WTC11 (cell line): ENCODE measurements at regions not wholly inside any gene's neighbourhood (a gene's known extent, or its start where the extent isn't known, plus 50 kb on each side); places are given as distances from the start of the nearest gene placed in this dataset.

Experiments
- ATAC-seq: fragments of 200-7000 bp; cut with Tn5 transposase; 2 replicates; pipeline ENCODE4 v1.10.0; 2021; ENCODE audit warnings: mild to moderate bottlenecking, moderate library complexity
- CTCF ChIA-PET: fragments of 300-600 bp; sonication (Branson Sonifier 250); formaldehyde crosslinking; loops from one replicate; lab custom pipeline; 2021; ENCODE audit warnings: antibody characterized with exemption; lab: Charles Lee
- POLR2A ChIA-PET: fragments of 350-600 bp; sonication (Branson Sonifier 250); formaldehyde crosslinking; loops from one replicate; lab custom pipeline; 2021; ENCODE audit warnings: antibody characterized with exemption; lab: Charles Lee
- DNase-seq: peaks from one replicate; pipeline ENCODE4 v3.0.0; 2021; ENCODE audit warnings: low spot score
- H3K27ac Mint-ChIP-seq: 2 replicates; pipeline ENCODE4 v1.8.0; 2021; ENCODE audit warnings: mixed read lengths
- H3K27me3 Mint-ChIP-seq: 2 replicates; pipeline ENCODE4 v1.8.0; 2021; ENCODE audit warnings: low read depth, mild to moderate bottlenecking, moderate library complexity, mixed read lengths
- H3K36me3 Mint-ChIP-seq: 2 replicates; pipeline ENCODE4 v1.8.0; 2021; ENCODE audit warnings: mixed read lengths
- H3K4me1 Mint-ChIP-seq: 2 replicates; pipeline ENCODE4 v1.8.0; 2022; ENCODE audit warnings: mixed read lengths
- H3K4me3 Mint-ChIP-seq: 2 replicates; pipeline ENCODE4 v1.8.0; 2021; ENCODE audit warnings: mild to moderate bottlenecking, moderate library complexity, mixed read lengths
- H3K9me3 Mint-ChIP-seq: 2 replicates; pipeline ENCODE4 v1.8.0; 2021; ENCODE audit warnings: mixed read lengths
- ATF3 ChIP-seq: sonication (generic); formaldehyde crosslinking; conservative IDR thresholded peaks from 2 replicates; pipeline ENCODE4 v1.8.1; 2022; ENCODE audit warnings: mild to moderate bottlenecking, missing genetic modification reagents
- CBFB ChIP-seq: sonication (generic); formaldehyde crosslinking; IDR thresholded peaks from 2 replicates; pipeline ENCODE4 v1.8.1; 2022; ENCODE audit warnings: mild to moderate bottlenecking, low read depth, missing genetic modification reagents
- CTCF ChIP-seq: fragments of 200-600 bp; IDR thresholded peaks from 2 replicates; pipeline ENCODE4 v1.8.0; 2022; ENCODE audit warnings: antibody characterized with exemption
- ELF4 ChIP-seq: sonication (generic); formaldehyde crosslinking; IDR thresholded peaks from 2 replicates; pipeline ENCODE4 v1.8.1; 2022; ENCODE audit warnings: low read depth, mild to moderate bottlenecking, moderate library complexity, missing genetic modification reagents
- ETV6 ChIP-seq: sonication (generic); formaldehyde crosslinking; IDR thresholded peaks from 2 replicates; pipeline ENCODE4 v1.8.1; 2022; ENCODE audit warnings: mild to moderate bottlenecking, missing genetic modification reagents
- FOXP1 ChIP-seq: sonication (generic); formaldehyde crosslinking; IDR thresholded peaks from 2 replicates; pipeline ENCODE4 v1.8.0; 2022; ENCODE audit warnings: missing genetic modification reagents, mild to moderate bottlenecking, moderate library complexity, borderline replicate concordance
- FOXP4 ChIP-seq: sonication (generic); formaldehyde crosslinking; IDR thresholded peaks from 2 replicates; pipeline ENCODE4 v1.8.0; 2022; ENCODE audit warnings: mild to moderate bottlenecking, missing genetic modification reagents
- HMGA2 ChIP-seq: fragments of 250-450 bp; sonication (Bioruptor Pico); IDR thresholded peaks from 2 replicates; pipeline ENCODE4 v1.4.0; 2021; ENCODE audit warnings: mild to moderate bottlenecking, moderate library complexity
- HMGXB4 ChIP-seq: sonication (generic); formaldehyde crosslinking; IDR thresholded peaks from 2 replicates; pipeline ENCODE4 v1.8.1; 2023; ENCODE audit warnings: mild to moderate bottlenecking, moderate library complexity, missing genetic modification reagents
- IRF1 ChIP-seq: sonication (generic); formaldehyde crosslinking; IDR thresholded peaks from 2 replicates; pipeline ENCODE4 v1.8.0; 2023; ENCODE audit warnings: missing genetic modification reagents
- JAZF1 ChIP-seq: fragments of 250-450 bp; sonication (Bioruptor Pico); IDR thresholded peaks from 2 replicates; pipeline ENCODE4 v1.9.0; 2021; ENCODE audit warnings: moderate library complexity, mild to moderate bottlenecking, inconsistent platforms
- JUN ChIP-seq: sonication (generic); formaldehyde crosslinking; IDR thresholded peaks from 2 replicates; pipeline ENCODE4 v1.8.0; 2023; ENCODE audit warnings: mild to moderate bottlenecking, missing genetic modification reagents
- NFE2L1 ChIP-seq: sonication (generic); formaldehyde crosslinking; IDR thresholded peaks from 2 replicates; pipeline ENCODE4 v1.8.1; 2023; ENCODE audit warnings: missing genetic modification reagents
- SMAD4 ChIP-seq: sonication (generic); formaldehyde crosslinking; IDR thresholded peaks from 2 replicates; pipeline ENCODE4 v1.8.0; 2022; ENCODE audit warnings: mild to moderate bottlenecking, missing genetic modification reagents
- TEAD1 ChIP-seq: sonication (generic); formaldehyde crosslinking; IDR thresholded peaks from 2 replicates; pipeline ENCODE4 v1.8.0; 2022; ENCODE audit warnings: mild to moderate bottlenecking, missing genetic modification reagents
- USF2 ChIP-seq: sonication (generic); formaldehyde crosslinking; IDR thresholded peaks from 2 replicates; pipeline ENCODE4 v1.8.1; 2023; ENCODE audit warnings: mild to moderate bottlenecking, missing genetic modification reagents, moderate library complexity
- ZBTB21 ChIP-seq: sonication (generic); formaldehyde crosslinking; IDR thresholded peaks from 2 replicates; pipeline ENCODE4 v1.8.1; 2023; ENCODE audit warnings: mild to moderate bottlenecking, missing genetic modification reagents, borderline replicate concordance
- ZNF396 ChIP-seq: fragments of 250-450 bp; sonication (Bioruptor Pico); IDR thresholded peaks from 2 replicates; pipeline ENCODE4 v1.8.0; 2021; ENCODE audit warnings: mild to moderate bottlenecking, moderate library complexity, borderline replicate concordance
- TF ChIP-seq, protein P1 (sequence below): sonication (generic); formaldehyde crosslinking; IDR thresholded peaks from 2 replicates; pipeline ENCODE4 v1.8.1; 2023; ENCODE audit warnings: mild to moderate bottlenecking, missing genetic modification reagents, borderline replicate concordance
- TF ChIP-seq, protein P2 (sequence below): sonication (generic); formaldehyde crosslinking; IDR thresholded peaks from 2 replicates; pipeline ENCODE4 v1.8.1; 2022; ENCODE audit warnings: missing genetic modification reagents, borderline replicate concordance
- TF ChIP-seq, protein P3 (sequence below): sonication (generic); formaldehyde crosslinking; IDR thresholded peaks from 2 replicates; pipeline ENCODE4 v1.8.1; 2023; ENCODE audit warnings: mild to moderate bottlenecking, missing genetic modification reagents

- no peak for TF ChIP-seq ZNF396 (CRISPR knock-in tag)
- no peak for TF ChIP-seq USF2 (CRISPR knock-in tag)
- TF ChIP-seq IRF1, result no peak
- TF ChIP-seq, all 79 proteins: peak for 0
These were observed 75.3 kb downstream of the INHBB start (continued) for GRCh38 chr2:120421126-120421829.

DNA sequence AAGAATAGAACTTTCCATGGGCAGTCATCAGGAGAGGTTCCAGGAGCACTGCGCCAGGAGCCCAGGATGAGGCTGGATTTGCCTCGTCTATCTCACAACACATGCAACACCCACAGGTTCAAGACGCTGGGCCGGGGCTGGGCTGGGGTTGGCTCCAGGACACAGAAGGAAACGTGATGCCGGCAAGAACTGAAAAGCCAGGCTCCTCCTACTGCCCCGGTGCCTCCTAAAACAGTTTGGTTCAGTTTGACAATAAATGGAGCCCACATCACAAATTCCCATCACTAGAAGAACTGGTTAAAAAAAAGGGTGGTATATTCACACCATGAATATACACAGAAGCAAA, 75.9 kb downstream of the INHBB start:
- ATAC-seq (no peak), DNase-seq (no peak)
- H3K27ac Mint-ChIP-seq, result no peak overlapping the region
- peaks cover 36% of the 10 kb centered on the region for H3K27me3 Mint-ChIP-seq
- H3K4me3 Mint-ChIP-seq, result no peak overlapping the region
- no peaks in the 10 kb centered on the region for H3K9me3 Mint-ChIP-seq
- no peaks in the 10 kb centered on the region for H3K36me3 Mint-ChIP-seq
- no peak for TF ChIP-seq JAZF1 (CRISPR knock-in tag)
- TF ChIP-seq, protein P1, sequence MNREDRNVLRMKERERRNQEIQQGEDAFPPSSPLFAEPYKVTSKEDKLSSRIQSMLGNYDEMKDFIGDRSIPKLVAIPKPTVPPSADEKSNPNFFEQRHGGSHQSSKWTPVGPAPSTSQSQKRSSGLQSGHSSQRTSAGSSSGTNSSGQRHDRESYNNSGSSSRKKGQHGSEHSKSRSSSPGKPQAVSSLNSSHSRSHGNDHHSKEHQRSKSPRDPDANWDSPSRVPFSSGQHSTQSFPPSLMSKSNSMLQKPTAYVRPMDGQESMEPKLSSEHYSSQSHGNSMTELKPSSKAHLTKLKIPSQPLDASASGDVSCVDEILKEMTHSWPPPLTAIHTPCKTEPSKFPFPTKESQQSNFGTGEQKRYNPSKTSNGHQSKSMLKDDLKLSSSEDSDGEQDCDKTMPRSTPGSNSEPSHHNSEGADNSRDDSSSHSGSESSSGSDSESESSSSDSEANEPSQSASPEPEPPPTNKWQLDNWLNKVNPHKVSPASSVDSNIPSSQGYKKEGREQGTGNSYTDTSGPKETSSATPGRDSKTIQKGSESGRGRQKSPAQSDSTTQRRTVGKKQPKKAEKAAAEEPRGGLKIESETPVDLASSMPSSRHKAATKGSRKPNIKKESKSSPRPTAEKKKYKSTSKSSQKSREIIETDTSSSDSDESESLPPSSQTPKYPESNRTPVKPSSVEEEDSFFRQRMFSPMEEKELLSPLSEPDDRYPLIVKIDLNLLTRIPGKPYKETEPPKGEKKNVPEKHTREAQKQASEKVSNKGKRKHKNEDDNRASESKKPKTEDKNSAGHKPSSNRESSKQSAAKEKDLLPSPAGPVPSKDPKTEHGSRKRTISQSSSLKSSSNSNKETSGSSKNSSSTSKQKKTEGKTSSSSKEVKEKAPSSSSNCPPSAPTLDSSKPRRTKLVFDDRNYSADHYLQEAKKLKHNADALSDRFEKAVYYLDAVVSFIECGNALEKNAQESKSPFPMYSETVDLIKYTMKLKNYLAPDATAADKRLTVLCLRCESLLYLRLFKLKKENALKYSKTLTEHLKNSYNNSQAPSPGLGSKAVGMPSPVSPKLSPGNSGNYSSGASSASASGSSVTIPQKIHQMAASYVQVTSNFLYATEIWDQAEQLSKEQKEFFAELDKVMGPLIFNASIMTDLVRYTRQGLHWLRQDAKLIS, result no peak
- no peak for TF ChIP-seq JUN
- TF ChIP-seq ELF4 (CRISPR knock-in tag), result no peak
- TF ChIP-seq CTCF, result no peak
- no peak for TF ChIP-seq TEAD1
- no peak for TF ChIP-seq CBFB (CRISPR knock-in tag)
- TF ChIP-seq ATF3 (CRISPR knock-in tag), result no peak
- no peak for TF ChIP-seq NFE2L1 (CRISPR knock-in tag)
- TF ChIP-seq FOXP1 (CRISPR knock-in tag), result no peak
- no peak for TF ChIP-seq HMGA2 (CRISPR knock-in tag)
- no peak for TF ChIP-seq HMGXB4 (CRISPR knock-in tag)
- TF ChIP-seq FOXP4 (CRISPR knock-in tag), result no peak
- TF ChIP-seq, protein P2, sequence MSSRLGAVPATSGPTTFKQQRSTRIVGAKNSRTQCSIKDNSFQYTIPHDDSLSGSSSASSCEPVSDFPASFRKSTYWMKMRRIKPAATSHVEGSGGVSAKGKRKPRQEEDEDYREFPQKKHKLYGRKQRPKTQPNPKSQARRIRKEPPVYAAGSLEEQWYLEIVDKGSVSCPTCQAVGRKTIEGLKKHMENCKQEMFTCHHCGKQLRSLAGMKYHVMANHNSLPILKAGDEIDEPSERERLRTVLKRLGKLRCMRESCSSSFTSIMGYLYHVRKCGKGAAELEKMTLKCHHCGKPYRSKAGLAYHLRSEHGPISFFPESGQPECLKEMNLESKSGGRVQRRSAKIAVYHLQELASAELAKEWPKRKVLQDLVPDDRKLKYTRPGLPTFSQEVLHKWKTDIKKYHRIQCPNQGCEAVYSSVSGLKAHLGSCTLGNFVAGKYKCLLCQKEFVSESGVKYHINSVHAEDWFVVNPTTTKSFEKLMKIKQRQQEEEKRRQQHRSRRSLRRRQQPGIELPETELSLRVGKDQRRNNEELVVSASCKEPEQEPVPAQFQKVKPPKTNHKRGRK (CRISPR knock-in tag), result no peak
- TF ChIP-seq ZBTB21, result no peak
- TF ChIP-seq, protein P3, sequence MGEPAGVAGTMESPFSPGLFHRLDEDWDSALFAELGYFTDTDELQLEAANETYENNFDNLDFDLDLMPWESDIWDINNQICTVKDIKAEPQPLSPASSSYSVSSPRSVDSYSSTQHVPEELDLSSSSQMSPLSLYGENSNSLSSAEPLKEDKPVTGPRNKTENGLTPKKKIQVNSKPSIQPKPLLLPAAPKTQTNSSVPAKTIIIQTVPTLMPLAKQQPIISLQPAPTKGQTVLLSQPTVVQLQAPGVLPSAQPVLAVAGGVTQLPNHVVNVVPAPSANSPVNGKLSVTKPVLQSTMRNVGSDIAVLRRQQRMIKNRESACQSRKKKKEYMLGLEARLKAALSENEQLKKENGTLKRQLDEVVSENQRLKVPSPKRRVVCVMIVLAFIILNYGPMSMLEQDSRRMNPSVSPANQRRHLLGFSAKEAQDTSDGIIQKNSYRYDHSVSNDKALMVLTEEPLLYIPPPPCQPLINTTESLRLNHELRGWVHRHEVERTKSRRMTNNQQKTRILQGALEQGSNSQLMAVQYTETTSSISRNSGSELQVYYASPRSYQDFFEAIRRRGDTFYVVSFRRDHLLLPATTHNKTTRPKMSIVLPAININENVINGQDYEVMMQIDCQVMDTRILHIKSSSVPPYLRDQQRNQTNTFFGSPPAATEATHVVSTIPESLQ (CRISPR knock-in tag), result no peak
- no peak for TF ChIP-seq ETV6 (CRISPR knock-in tag)
- no peak for TF ChIP-seq SMAD4 (CRISPR knock-in tag)
- TF ChIP-seq, all 79 proteins: peak for 0
- POLR2A ChIA-PET, result no interaction called here
- H3K4me1 Mint-ChIP-seq, result no peaks in the 10 kb centered on the region
- CTCF ChIA-PET, result no interaction called here
